ENCODE measurements at regions not wholly inside any gene's neighbourhood (a gene's known extent, or its start where the extent isn't known, plus 50 kb on each side); places are given as distances from the start of the nearest gene placed in this dataset.

DNA sequence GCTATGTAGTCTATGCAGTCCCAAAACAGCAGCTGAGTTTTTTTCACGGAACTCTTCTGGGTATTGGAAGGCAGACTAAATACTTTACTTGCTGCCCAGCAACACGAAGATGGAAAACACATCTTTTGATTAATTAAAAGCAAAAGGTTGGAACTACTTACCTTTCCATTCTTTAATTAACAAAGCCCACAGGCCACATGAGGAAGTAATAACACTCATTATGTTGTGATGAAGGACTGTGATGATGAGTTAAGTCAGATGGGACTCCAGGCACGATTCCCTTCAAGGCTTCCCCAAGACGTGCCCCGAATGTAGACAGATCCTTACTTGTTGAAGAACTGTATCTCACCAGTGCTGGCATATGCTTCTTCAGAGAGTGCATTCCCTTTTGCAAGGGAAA, 129.0 kb downstream of the WIF1 start:
- TF ChIP-seq, protein P1, sequence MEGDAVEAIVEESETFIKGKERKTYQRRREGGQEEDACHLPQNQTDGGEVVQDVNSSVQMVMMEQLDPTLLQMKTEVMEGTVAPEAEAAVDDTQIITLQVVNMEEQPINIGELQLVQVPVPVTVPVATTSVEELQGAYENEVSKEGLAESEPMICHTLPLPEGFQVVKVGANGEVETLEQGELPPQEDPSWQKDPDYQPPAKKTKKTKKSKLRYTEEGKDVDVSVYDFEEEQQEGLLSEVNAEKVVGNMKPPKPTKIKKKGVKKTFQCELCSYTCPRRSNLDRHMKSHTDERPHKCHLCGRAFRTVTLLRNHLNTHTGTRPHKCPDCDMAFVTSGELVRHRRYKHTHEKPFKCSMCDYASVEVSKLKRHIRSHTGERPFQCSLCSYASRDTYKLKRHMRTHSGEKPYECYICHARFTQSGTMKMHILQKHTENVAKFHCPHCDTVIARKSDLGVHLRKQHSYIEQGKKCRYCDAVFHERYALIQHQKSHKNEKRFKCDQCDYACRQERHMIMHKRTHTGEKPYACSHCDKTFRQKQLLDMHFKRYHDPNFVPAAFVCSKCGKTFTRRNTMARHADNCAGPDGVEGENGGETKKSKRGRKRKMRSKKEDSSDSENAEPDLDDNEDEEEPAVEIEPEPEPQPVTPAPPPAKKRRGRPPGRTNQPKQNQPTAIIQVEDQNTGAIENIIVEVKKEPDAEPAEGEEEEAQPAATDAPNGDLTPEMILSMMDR (IDR thresholded peaks at IDR 0.05): no peak
- TF ChIP-seq POLR2AphosphoS5 (IDR thresholded peaks at IDR 0.05) (no peak), EP300 (IDR thresholded peaks at IDR 0.05) (no peak)
